ENCODE measurements at regions not wholly inside any gene's neighbourhood (a gene's known extent, or its start where the extent isn't known, plus 50 kb on each side); places are given as distances from the start of the nearest gene placed in this dataset.
"Not testable (repeated sequence)": the region's sequence is repeated elsewhere in the genome, so short reads cannot be mapped to it uniquely, and the experiment has no call there.

- no peak for DNase-seq (ENCODE audit: low read depth in 2 of 2)
These were observed 190.2 kb upstream of the COPS8 start for GRCh38 chr2:236895497-236895896.

- DNase-seq (ENCODE audit: low read depth in 2 of 2), result no peak
These were observed 189.0 kb upstream of the COPS8 start for GRCh38 chr2:236896688-236897087.

GRCh38 chr2:236899146-236899545, 186.5 kb upstream of the COPS8 start:
- DNase-seq (ENCODE audit: low read depth in 2 of 2), result no peak

GRCh38 chr2:236899950-236900640, 185.6 kb upstream of the COPS8 start:
- DNase-seq (ENCODE audit: low read depth in 2 of 2), result no peak

GRCh38 chr2:236901956-236902355, 183.7 kb upstream of the COPS8 start:
- DNase-seq (ENCODE audit: low read depth in 2 of 2), result no peak

GRCh38 chr2:236903978-236904377, 181.7 kb upstream of the COPS8 start:
- no peak for DNase-seq (ENCODE audit: low read depth in 2 of 2)

- no peak for DNase-seq (ENCODE audit: low read depth in 2 of 2)
These were observed 181.1 kb upstream of the COPS8 start for GRCh38 chr2:236904389-236905263.

- DNase-seq (ENCODE audit: low read depth in 2 of 2), result no peak
These were observed 179.7 kb upstream of the COPS8 start for GRCh38 chr2:236905976-236906375.

GRCh38 chr2:236908439-236909192, 177.1 kb upstream of the COPS8 start:
- DNase-seq (ENCODE audit: low read depth in 2 of 2), result no peak

GRCh38 chr2:236909193-236909504, 176.5 kb upstream of the COPS8 start:
- DNase-seq (ENCODE audit: low read depth in 2 of 2), result no peak

GRCh38 chr2:236909802-236910201, 175.9 kb upstream of the COPS8 start:
- no peak for DNase-seq (ENCODE audit: low read depth in 2 of 2)

- no peak for DNase-seq (ENCODE audit: low read depth in 2 of 2)
These were observed 174.8 kb upstream of the COPS8 start for GRCh38 chr2:236910781-236911495.

- DNase-seq (ENCODE audit: low read depth in 2 of 2), result no peak
These were observed 173.2 kb upstream of the COPS8 start for GRCh38 chr2:236912326-236913120.

- no peak for DNase-seq (ENCODE audit: low read depth in 2 of 2)
These were observed 170.5 kb upstream of the COPS8 start for GRCh38 chr2:236915186-236915585.

GRCh38 chr2:236915726-236916125, 170.0 kb upstream of the COPS8 start:
- DNase-seq (ENCODE audit: low read depth in 2 of 2), result no peak

GRCh38 chr2:236916181-236916580, 169.5 kb upstream of the COPS8 start:
- no peak for DNase-seq (ENCODE audit: low read depth in 2 of 2)

GRCh38 chr2:236916651-236917050, 169.0 kb upstream of the COPS8 start:
- no peak for DNase-seq (ENCODE audit: low read depth in 2 of 2)

- DNase-seq (ENCODE audit: low read depth in 2 of 2), result no peak
These were observed 168.5 kb upstream of the COPS8 start for GRCh38 chr2:236917164-236917563.

- no peak for DNase-seq (ENCODE audit: low read depth in 2 of 2)
These were observed 167.1 kb upstream of the COPS8 start for GRCh38 chr2:236918545-236918944.

GRCh38 chr2:236919209-236919608, 166.5 kb upstream of the COPS8 start:
- no peak for DNase-seq (ENCODE audit: low read depth in 2 of 2)

GRCh38 chr2:236919801-236920379, 165.8 kb upstream of the COPS8 start:
- DNase-seq (ENCODE audit: low read depth in 2 of 2), result not testable (repeated sequence)

Measured in fibroblast of skin of left quadriceps (primary cell).